GM21528 (cell line): ENCODE measurements at regions not wholly inside any gene's neighbourhood (a gene's known extent, or its start where the extent isn't known, plus 50 kb on each side); places are given as distances from the start of the nearest gene placed in this dataset.

Experiments used
- ATAC-seq: cut with Tn5 transposase; IDR thresholded peaks from one replicate; pipeline ENCODE4 v1.9.1; 2021; ENCODE audit warnings: mild to moderate bottlenecking, moderate library complexity; ENCODE audit not compliant: unreplicated experiment, low FRiP score

- no peak for ATAC-seq
Observed at GRCh38 chr19:28531979-28532378, 681.0 kb downstream of the UQCRFS1 start.

GRCh38 chr19:28530406-28531035 is 682.4 kb downstream of the UQCRFS1 start:
- no peak for ATAC-seq

DNA sequence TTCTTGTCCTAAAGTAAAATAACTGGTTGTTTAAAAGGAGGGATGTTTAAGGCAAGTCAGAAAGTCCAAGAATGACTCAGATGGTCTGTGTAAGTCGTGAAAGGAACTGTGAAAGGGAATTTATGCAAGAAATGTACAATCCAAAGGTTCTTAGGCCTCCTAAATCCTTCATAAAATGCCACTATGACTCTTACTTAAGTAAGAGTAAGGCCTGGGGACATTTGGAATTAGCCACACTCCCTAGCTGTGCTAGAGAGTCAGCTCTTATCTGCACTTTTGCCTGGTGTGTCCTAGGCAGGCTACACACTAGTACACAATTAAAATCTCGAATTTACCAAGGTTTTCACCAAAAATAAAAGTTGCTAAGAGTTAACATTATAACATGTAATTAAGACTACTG is 686.9 kb downstream of the UQCRFS1 start:
- no peak for ATAC-seq

DNA sequence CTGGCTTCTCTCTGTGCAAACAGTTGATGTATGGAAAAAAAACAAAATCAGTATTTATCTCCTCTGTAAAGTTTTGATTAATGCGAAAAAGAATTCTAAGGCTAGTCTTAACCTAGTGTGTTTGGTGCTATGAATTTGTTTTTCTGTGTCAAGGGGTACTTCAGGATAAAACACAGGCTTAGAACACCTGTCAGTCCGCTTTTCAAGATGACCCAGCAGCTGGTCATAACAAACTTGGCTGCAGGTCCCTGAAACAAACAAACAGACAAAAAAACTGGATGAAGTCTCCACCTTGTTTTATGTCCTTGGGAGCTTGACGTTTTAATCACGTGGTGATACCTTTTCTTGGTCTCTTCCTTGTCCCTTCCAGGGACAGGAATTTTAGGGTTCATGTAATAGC is 689.3 kb downstream of the UQCRFS1 start:
- ATAC-seq = no peak

GRCh38 chr19:28522545-28522922 is 690.4 kb downstream of the UQCRFS1 start:
- ATAC-seq = no peak

DNA sequence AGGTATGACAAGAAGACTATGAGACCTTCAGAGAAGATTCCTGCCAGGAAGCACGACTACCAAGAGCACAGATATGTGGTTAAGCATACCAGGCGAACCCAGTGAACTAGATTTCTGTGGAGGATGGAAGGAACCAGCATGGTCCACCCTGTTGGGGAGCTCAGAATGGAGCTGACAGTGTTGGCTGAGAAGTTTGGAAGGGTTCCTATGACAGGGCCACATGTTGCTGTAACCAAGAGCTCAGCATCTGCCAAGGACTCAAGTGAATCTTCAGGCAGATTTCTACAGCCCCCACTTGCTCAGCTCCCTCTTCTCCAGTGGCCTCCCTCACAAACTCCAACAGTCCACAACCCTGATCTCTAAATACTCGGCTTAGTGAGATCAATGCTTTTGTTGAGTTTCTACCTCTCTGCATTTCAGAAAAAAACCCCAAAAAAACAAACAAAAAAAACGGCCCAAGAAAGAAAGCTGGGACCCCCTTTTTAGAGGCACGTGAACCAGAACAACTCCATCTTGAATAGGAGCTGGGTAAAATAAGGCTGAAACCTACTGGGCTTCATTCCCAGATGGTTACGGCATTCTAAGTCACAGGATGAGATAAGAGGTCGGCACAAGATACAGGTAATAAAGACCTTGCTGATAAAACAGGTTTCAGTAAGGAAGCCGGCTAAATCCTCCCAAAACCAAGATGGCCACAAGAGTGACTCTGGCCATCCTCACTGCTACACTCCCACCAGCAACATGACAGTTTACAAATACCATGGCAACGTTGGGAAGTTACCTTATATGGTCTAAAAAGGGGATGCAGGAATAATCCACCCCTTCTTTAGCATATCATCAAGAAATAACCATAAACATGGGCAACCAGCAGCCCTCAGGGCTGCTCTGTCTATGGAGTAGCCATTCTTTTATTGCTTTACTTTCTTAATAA is 691.1 kb downstream of the UQCRFS1 start:
- no peak for ATAC-seq

DNA sequence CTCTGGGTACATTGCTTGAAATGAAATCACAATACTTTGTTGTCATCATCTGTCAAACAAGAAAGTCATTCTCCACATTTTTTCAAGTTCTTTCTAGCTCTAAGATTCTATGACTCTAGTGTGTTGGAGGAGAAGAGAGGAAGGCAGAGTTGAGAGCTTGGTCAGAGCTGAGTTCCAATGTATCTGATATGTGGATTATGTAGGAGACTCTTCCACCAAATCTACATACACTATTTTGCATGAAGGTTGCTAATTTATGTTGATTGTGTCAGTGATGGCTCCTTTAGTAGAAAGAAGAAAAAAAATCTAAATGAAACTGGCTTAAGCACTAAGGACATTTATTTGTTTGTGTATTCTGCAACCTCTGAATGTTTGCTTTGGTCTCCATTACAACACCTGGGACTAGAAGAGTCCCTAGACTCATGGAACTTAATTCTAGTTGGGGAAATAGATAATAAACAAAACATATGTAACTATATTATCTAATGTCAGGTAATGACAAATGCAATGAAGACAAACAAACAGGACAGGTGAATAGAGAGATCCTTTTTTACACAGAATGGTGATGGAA is 691.9 kb downstream of the UQCRFS1 start:
- ATAC-seq = no peak

DNA sequence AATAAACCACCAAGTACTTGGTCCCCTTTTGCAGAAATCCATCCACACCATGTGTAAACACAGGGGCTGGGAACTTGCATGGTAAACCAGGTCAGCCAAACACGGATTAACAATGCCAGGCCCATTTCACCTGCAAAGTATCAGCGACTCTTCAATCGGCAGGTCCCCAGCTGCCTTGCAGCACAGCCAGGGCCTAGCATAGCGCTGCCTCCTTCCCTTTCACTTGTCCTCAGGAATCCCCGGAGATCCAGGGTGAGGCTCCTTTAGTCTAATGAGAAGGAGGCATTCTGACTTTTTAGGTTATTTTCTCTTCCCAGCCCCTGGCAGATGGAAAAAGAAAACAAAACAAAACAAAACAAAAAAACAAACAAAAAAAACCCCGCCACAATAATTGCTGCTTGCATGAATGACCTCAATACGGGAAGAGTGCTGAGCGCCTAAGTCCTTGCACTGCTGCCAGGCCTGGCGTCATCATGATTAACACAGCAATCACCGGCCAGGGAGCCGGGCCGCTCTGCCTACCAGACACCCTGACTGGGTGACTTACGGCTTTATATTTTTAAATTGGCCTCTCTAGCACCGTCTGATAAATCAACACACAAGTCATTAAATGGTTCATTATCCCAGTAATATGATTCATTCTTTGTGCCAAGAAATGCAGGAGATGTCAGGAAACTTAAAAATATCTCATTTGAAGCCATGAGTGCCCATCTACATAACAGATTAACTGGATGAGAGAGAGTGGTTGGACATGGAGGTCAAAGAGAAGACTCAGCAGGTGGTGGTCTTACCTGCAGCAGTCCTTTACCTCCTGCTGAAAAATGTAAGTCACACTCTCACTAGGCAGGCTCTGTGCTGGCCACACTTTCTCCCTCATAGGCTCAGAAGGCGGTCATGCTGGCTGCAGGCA is 692.7 kb downstream of the UQCRFS1 start:
- no peak for ATAC-seq

- no peak for ATAC-seq
Observed at GRCh38 chr19:28519218-28519779, 693.7 kb downstream of the UQCRFS1 start.

- no peak for ATAC-seq
Observed at GRCh38 chr19:28516415-28516872, 696.5 kb downstream of the UQCRFS1 start.

- no peak for ATAC-seq
Observed at GRCh38 chr19:28514166-28514565, 698.8 kb downstream of the UQCRFS1 start.

DNA sequence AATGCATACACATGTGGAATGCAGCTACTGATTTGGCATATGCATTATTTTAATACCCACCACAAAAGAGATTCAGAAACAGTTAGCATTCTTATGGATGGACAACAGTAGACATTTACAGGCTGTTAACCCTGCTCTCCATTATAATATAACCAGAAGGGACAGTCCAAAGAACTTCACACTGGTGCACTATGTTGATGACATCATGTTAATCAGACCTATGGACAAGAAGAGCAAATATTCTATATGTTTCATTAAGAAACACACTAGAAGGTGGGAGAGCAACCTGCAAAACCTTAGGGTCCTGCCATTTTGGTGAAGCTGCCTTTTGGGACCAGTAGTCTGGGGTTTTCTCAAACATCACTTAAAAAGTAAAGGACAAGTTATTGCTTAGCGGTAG is 701.3 kb downstream of the UQCRFS1 start:
- no peak for ATAC-seq

GRCh38 chr19:28509079-28509895 is 703.7 kb downstream of the UQCRFS1 start:
- no peak for ATAC-seq

GRCh38 chr19:28508666-28509065 is 704.3 kb downstream of the UQCRFS1 start:
- ATAC-seq = no peak

- no peak for ATAC-seq
Observed at GRCh38 chr19:28505933-28506332, 707.0 kb downstream of the UQCRFS1 start.

DNA sequence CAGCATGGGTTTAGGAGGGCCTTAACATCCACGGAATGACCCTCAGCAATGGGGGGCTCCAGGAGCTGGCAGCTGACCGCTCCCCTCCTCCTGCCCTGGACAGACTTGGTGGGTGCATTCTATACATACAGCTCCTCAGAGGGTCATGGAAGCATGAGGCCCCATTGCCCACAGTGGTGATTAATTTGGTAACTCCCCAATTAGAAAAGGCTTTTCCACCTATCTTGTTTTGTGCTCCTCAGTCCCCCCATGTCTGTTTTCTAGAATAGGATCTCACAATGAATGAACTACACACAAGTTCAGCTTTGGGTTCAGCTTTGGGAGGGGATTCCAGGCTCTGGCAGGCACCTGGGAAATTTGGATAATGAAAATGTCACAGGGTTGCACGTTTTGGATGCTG is 707.8 kb downstream of the UQCRFS1 start:
- no peak for ATAC-seq

- ATAC-seq = no peak
Observed at GRCh38 chr19:28504727-28505126, 708.2 kb downstream of the UQCRFS1 start.

DNA sequence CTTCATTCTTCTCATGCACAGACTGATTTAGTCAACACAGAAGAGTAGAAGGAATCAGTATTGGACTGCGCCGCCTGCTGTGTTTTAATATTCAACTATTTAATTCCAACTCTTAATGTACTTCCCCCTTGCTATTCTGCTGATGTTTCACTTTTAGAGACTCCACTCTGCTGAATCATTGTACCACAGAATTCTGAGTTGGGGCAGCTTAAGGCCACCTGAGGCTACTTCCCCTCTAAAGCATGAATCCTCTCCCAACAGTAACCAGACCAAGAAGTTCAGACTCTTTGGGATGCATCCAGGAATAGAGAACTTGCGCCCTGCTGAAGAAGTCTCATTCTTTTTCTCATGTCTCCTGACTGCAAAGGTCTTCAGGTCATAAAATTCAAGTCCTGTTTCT is 708.8 kb downstream of the UQCRFS1 start:
- no peak for ATAC-seq
